ENCODE measurements at regions not wholly inside any gene's neighbourhood (a gene's known extent, or its start where the extent isn't known, plus 50 kb on each side); places are given as distances from the start of the nearest gene placed in this dataset.

GRCh38 chr2:198873503-198874471 is 584.0 kb downstream of the SATB2 start:
- no peak overlapping the region for H3K4me3 ChIP-seq (ENCODE audit: low read depth in 1 of 3, low read length in 3 of 3)
- TF ChIP-seq FOXA1 (IDR thresholded peaks at IDR 0.05) = no peak
- no peak for TF ChIP-seq NR2F2 (IDR thresholded peaks at IDR 0.05)
- no peak for TF ChIP-seq TAF1 (conservative IDR thresholded peaks at IDR 0.05)
- TF ChIP-seq JUND (IDR thresholded peaks at IDR 0.05) = no peak
- no peak for TF ChIP-seq HNF4G (IDR thresholded peaks at IDR 0.05)
- TF ChIP-seq ZBTB33 (IDR thresholded peaks at IDR 0.05) = no peak
- no peak for TF ChIP-seq EGR1 (IDR thresholded peaks at IDR 0.05; ENCODE audit: low read depth in 2 of 2)
- no peak for TF ChIP-seq FOXA2 (IDR thresholded peaks at IDR 0.05)
- TF ChIP-seq YY1 (IDR thresholded peaks at IDR 0.05) = no peak
- TF ChIP-seq GABPA (IDR thresholded peaks at IDR 0.05 in 1 of 2, conservative IDR thresholded peaks at IDR 0.05 in 1 of 2) = no peak
- no peak overlapping the region for H3K27ac ChIP-seq (ENCODE audit: low read depth in 1 of 2, low read length in 2 of 2)
- no peaks in the 10 kb centered on the region for H3K36me3 ChIP-seq (ENCODE audit: control insufficient read depth in 4 of 4, insufficient read depth in 3 of 4, low read depth in 1 of 4, low read length in 3 of 4)
- no peak for DNase-seq (ENCODE audit: low spot score)
- no peak overlapping the region for H3K9ac ChIP-seq (ENCODE audit: low read depth in 1 of 2, low read length in 2 of 2)
- no peaks in the 10 kb centered on the region for H3K9me3 ChIP-seq (ENCODE audit: control insufficient read depth in 4 of 4, low read length in 3 of 4)
- WGBS = 85% methylated on average over 8 of the region's 8 CpGs
- H3K4me1 ChIP-seq (ENCODE audit: control insufficient read depth in 4 of 4, insufficient read depth in 4 of 4, low read length in 3 of 4) = no peaks in the 10 kb centered on the region
- no peaks in the 10 kb centered on the region for H3K27me3 ChIP-seq (ENCODE audit: control insufficient read depth in 4 of 4, insufficient read depth in 4 of 4, low read length in 3 of 4)

- H3K9me3 ChIP-seq (ENCODE audit: control insufficient read depth in 4 of 4, low read length in 3 of 4) = peaks cover 0 to 7% (median 3%) of the 10 kb centered on the region in 4 donors
- no peak for DNase-seq (ENCODE audit: low spot score)
- 70% methylated on average over 5 of the region's 5 CpGs for WGBS
- TF ChIP-seq, protein P1, sequence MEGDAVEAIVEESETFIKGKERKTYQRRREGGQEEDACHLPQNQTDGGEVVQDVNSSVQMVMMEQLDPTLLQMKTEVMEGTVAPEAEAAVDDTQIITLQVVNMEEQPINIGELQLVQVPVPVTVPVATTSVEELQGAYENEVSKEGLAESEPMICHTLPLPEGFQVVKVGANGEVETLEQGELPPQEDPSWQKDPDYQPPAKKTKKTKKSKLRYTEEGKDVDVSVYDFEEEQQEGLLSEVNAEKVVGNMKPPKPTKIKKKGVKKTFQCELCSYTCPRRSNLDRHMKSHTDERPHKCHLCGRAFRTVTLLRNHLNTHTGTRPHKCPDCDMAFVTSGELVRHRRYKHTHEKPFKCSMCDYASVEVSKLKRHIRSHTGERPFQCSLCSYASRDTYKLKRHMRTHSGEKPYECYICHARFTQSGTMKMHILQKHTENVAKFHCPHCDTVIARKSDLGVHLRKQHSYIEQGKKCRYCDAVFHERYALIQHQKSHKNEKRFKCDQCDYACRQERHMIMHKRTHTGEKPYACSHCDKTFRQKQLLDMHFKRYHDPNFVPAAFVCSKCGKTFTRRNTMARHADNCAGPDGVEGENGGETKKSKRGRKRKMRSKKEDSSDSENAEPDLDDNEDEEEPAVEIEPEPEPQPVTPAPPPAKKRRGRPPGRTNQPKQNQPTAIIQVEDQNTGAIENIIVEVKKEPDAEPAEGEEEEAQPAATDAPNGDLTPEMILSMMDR (IDR thresholded peaks at IDR 0.05; ENCODE audit: low read depth, low read length, missing input control) = no peak
- TF ChIP-seq RAD21 (IDR thresholded peaks at IDR 0.05) (no peak), MAX (IDR thresholded peaks at IDR 0.05) (no peak), YY1 (IDR thresholded peaks at IDR 0.05) (no peak), ZBTB33 (IDR thresholded peaks at IDR 0.05) (no peak), GABPA (IDR thresholded peaks at IDR 0.05 in 1 of 2, conservative IDR thresholded peaks at IDR 0.05 in 1 of 2) (no peak), FOXA1 (IDR thresholded peaks at IDR 0.05) (no peak)
- TF ChIP-seq, protein P2, sequence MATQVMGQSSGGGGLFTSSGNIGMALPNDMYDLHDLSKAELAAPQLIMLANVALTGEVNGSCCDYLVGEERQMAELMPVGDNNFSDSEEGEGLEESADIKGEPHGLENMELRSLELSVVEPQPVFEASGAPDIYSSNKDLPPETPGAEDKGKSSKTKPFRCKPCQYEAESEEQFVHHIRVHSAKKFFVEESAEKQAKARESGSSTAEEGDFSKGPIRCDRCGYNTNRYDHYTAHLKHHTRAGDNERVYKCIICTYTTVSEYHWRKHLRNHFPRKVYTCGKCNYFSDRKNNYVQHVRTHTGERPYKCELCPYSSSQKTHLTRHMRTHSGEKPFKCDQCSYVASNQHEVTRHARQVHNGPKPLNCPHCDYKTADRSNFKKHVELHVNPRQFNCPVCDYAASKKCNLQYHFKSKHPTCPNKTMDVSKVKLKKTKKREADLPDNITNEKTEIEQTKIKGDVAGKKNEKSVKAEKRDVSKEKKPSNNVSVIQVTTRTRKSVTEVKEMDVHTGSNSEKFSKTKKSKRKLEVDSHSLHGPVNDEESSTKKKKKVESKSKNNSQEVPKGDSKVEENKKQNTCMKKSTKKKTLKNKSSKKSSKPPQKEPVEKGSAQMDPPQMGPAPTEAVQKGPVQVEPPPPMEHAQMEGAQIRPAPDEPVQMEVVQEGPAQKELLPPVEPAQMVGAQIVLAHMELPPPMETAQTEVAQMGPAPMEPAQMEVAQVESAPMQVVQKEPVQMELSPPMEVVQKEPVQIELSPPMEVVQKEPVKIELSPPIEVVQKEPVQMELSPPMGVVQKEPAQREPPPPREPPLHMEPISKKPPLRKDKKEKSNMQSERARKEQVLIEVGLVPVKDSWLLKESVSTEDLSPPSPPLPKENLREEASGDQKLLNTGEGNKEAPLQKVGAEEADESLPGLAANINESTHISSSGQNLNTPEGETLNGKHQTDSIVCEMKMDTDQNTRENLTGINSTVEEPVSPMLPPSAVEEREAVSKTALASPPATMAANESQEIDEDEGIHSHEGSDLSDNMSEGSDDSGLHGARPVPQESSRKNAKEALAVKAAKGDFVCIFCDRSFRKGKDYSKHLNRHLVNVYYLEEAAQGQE (IDR thresholded peaks at IDR 0.05) = no peak
- no peak overlapping the region for H3K9ac ChIP-seq (ENCODE audit: low read depth in 1 of 2, low read length in 2 of 2)
- H3K27me3 ChIP-seq (ENCODE audit: control insufficient read depth in 4 of 4, insufficient read depth in 4 of 4, low read length in 3 of 4) = no peaks in the 10 kb centered on the region
- no peak overlapping the region for H3K4me3 ChIP-seq (ENCODE audit: low read depth in 1 of 3, low read length in 3 of 3)
- no peaks in the 10 kb centered on the region for H3K36me3 ChIP-seq (ENCODE audit: control insufficient read depth in 4 of 4, insufficient read depth in 3 of 4, low read depth in 1 of 4, low read length in 3 of 4)
- no peaks in the 10 kb centered on the region for H3K4me1 ChIP-seq (ENCODE audit: control insufficient read depth in 4 of 4, insufficient read depth in 4 of 4, low read length in 3 of 4)
- no peak overlapping the region for H3K27ac ChIP-seq (ENCODE audit: low read depth in 1 of 2, low read length in 2 of 2)
Measured at GRCh38 chr2:198863655-198864054, 594.1 kb downstream of the SATB2 start.

All from liver (tissue), 8 donors.